ENCODE measurements at regions not wholly inside any gene's neighbourhood (a gene's known extent, or its start where the extent isn't known, plus 50 kb on each side); places are given as distances from the start of the nearest gene placed in this dataset.

DNA sequence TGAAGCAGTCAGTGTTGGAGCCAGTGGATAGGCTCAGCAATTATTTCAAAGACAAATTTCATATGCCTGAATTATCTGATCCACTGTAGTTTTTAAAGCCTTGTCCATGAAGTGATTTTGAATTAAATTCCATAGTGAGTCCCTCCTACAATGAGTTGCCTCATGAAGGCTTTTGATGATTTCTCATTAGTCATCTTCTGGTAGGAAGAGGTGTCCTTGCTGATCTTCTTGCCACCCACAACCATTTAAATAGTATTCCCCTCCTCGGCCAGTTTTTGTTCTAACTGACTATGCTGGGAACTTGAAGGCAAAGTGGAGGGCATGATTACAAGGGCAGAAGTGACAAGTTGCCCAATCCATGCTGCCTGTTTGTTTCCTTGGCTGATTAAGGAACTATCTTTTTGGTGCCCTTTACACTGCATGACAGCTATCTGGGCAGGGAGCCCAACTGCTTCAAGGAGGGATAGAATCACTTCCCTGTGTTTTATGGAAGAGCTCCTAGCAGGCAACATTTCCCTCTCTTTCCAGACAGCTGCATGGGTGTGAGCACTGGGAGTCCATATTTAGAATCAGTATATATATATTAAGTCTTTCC lies 617.5 kb downstream of the ZPLD1 start:
- no peaks in the 10 kb centered on the region for H3K9me3 ChIP-seq (ENCODE audit: control insufficient read depth, insufficient read depth, low read depth, low read length)
- H3K4me1 ChIP-seq (ENCODE audit: control insufficient read depth, insufficient read depth, low read length), result no peaks in the 10 kb centered on the region
- intact Hi-C loops (cut with micrococcal nuclease; ENCODE audit: unreplicated experiment) (no loop called here), in situ Hi-C loops (cut with HindIII; ENCODE audit: low pct_unique_long_range_greater_than_20kb, low sequenced_read_pairs) (no loop called here)
- no peaks in the 10 kb centered on the region for H3K36me3 ChIP-seq (ENCODE audit: control insufficient read depth, insufficient read depth, low read length)
- no peaks in the 10 kb centered on the region for H3K27me3 ChIP-seq (ENCODE audit: control insufficient read depth, insufficient read depth, low read length)
- POLR2A ChIA-PET, result no interaction called here
- no peak for DNase-seq (ENCODE audit: low read depth, low spot score)
- H3K27ac ChIP-seq (ENCODE audit: low read length), result no peak overlapping the region
- no peak for ATAC-seq
- CTCF ChIA-PET, result no interaction called here
- H3K4me3 ChIP-seq (ENCODE audit: low read depth in 2 of 2, low read length in 2 of 2), result no peak overlapping the region
- TF ChIP-seq REST (IDR thresholded peaks at IDR 0.05; ENCODE audit: insufficient read depth in 1 of 2, low read depth in 2 of 2, low read length in 1 of 2), result no peak
- TF ChIP-seq CTCF (IDR thresholded peaks at IDR 0.05), result no peak
- BruUV-seq (replicated peaks), result no TSS peak

- H3K36me3 ChIP-seq (ENCODE audit: control insufficient read depth, insufficient read depth, low read length), result no peaks in the 10 kb centered on the region
- H3K4me1 ChIP-seq (ENCODE audit: control insufficient read depth, insufficient read depth, low read length), result no peaks in the 10 kb centered on the region
- no peak overlapping the region for H3K27ac ChIP-seq (ENCODE audit: low read length)
- no peak for ATAC-seq
- H3K4me3 ChIP-seq (ENCODE audit: low read depth in 2 of 2, low read length in 2 of 2), result no peak overlapping the region
- H3K27me3 ChIP-seq (ENCODE audit: control insufficient read depth, insufficient read depth, low read length), result no peaks in the 10 kb centered on the region
- intact Hi-C loops (cut with micrococcal nuclease; ENCODE audit: unreplicated experiment) (no loop called here), in situ Hi-C loops (cut with HindIII; ENCODE audit: low pct_unique_long_range_greater_than_20kb, low sequenced_read_pairs) (no loop called here)
- no peak for DNase-seq (ENCODE audit: low read depth, low spot score)
- no TSS peak for BruUV-seq (replicated peaks)
- no peak for TF ChIP-seq TCF7L2 (IDR thresholded peaks at IDR 0.05; ENCODE audit: low read depth, low read length)
- TF ChIP-seq REST (IDR thresholded peaks at IDR 0.05; ENCODE audit: insufficient read depth in 1 of 2, low read depth in 2 of 2, low read length in 1 of 2), result no peak
- TF ChIP-seq POLR2AphosphoS5 (IDR thresholded peaks at IDR 0.05; ENCODE audit: low read depth, low read length), result no peak
- TF ChIP-seq CTCF (IDR thresholded peaks at IDR 0.05), result no peak
- TF ChIP-seq SIN3A (IDR thresholded peaks at IDR 0.05; ENCODE audit: borderline replicate concordance, insufficient read depth, low read depth, low read length), result no peak
- ChIA-PET CTCF (no interaction called here), POLR2A (no interaction called here)
- H3K9me3 ChIP-seq (ENCODE audit: control insufficient read depth, insufficient read depth, low read depth, low read length), result no peaks in the 10 kb centered on the region
These were observed 620.3 kb downstream of the ZPLD1 start for GRCh38 chr3:103055021-103055520.
